Activated gamma-delta T cell treated with anti-CD3 and anti-CD28 coated beads, Interleukin-2, amount 50 U/mL, for 16 hours (primary cell): ENCODE measurements at regions not wholly inside any gene's neighbourhood (a gene's known extent, or its start where the extent isn't known, plus 50 kb on each side); places are given as distances from the start of the nearest gene placed in this dataset.
"Not testable (repeated sequence)": the region's sequence is repeated elsewhere in the genome, so short reads cannot be mapped to it uniquely, and the experiment has no call there.

Experiments used
- DNase-seq: peaks from one replicate; pipeline ENCODE4 v3.0.0-alpha.2; 2020; ENCODE audit warnings: low read depth

- DNase-seq = no peak
These were observed 100.1 kb upstream of the MRPS22 start for GRCh38 chr3:139243710-139244109.

DNA sequence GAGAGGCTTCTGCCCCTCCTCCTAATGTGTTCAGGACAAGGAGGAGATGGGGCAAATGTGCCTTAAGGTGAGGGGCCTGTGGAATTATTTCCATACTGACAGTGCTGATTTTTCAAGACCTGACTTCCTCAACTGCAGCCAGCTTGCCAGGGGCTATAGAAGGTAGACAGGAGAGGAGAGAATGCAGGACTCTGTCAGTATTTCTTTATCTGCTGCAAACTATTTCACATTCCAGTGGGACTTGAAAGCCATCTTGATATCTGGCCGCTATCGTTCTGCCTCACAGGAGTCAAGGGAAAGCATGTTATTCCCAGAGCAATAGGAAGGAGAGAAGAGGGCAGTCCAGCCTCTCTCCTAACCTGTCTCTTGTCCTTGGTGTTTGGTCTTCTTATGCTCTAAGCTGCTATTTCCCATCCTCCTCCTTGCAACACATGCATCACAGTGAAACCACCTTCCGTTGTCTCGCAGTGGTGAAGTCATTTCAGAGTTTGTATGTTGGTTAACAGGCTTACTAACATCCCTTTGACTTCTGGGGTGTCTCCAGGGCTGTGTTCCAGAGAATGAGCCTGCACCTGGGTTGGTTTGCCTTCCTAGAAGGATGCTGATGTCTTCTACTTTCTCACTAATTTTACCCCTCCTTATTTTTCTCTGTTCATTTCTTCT lies 95.1 kb upstream of the MRPS22 start:
- no peak for DNase-seq

DNA sequence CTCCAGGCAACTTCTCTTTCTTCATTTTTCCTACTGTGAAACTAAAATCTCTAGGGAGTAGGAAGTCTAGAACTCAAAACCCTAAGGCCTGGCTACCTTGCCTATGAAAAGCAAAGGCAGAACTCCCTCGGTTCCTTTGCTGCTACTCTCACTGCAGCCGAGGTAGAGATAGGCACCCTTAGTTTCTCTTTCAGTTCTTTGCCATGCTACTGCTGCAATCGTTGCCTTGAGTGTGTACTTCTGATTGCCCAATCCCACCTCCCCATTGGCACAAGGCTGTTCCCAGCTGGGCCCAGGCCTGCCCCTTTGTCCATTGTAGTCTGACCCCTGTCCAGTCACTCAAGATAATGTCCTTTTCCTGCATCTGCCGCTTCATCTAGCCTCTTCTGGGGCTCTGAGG lies 92.3 kb upstream of the MRPS22 start:
- no peak for DNase-seq

GRCh38 chr3:139252719-139253118 lies 91.1 kb upstream of the MRPS22 start:
- DNase-seq = no peak

GRCh38 chr3:139258276-139258675 lies 85.5 kb upstream of the MRPS22 start:
- no peak for DNase-seq

- DNase-seq = no peak
These were observed 84.4 kb upstream of the MRPS22 start for GRCh38 chr3:139259398-139259797.

GRCh38 chr3:139260041-139260486 lies 83.8 kb upstream of the MRPS22 start:
- DNase-seq = no peak

GRCh38 chr3:139260793-139261736 lies 82.8 kb upstream of the MRPS22 start:
- DNase-seq = no peak

DNA sequence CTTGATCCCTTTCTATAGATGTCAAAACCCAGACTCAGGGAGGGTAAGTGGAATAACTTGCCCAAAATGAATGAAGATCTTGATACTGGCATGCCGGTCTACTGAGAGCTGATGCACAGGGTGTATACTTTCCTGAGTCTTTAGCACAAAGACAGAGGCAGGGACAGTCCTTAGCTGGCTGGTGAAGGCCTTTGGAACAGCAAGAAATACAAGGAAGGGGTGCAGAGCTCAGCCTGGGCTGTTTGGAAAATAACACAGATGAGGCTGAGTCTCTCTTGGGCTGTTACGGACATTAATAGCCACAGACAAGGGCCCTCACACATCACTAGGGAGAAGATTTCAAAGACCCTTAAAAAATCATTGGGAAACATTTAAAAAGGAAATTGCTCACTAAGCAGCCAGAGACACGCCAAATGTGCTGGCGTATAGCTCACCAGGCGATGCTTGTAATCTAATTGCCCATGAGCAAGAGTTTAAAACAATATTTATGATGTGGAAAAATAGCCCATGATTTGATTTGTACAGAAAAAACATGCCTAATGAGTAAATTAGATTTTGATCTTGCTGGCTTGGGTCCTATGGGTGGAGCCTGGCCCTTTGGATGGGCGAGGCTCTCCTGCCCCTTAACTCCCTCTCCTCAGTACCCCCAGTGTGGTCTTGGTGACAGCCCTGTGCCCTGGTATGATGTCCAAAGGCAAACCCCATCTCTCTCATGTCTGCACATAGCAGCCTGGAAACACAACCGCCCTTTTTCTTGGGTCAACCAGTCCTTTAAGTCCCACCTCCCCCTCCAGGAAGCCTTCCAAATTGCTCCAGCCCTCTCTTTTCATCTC lies 81.8 kb upstream of the MRPS22 start:
- DNase-seq = no peak

DNA sequence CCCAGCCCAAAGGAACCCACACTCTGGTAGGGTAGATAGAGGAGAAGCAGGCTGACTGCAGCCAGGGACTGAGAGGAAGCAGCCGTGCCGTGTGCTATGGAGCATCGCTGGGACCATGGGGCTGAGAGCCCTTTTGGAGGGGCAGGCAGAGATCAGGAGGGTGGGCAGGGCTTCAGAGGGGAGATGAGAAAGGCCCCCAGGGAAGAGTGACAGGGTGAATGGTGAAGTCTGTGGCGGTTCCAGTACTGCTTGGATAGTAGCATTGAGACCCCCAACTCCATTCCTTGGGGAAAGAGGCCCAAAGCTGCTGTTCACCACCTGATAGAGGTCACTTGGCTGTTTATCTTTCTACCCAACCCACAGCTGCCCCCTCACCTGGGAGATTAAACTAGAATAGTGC lies 80.0 kb upstream of the MRPS22 start:
- no peak for DNase-seq

GRCh38 chr3:139264375-139264774 lies 79.4 kb upstream of the MRPS22 start:
- DNase-seq = no peak

- DNase-seq = no peak
These were observed 78.4 kb upstream of the MRPS22 start for GRCh38 chr3:139265131-139266016.

GRCh38 chr3:139267300-139268246 lies 76.2 kb upstream of the MRPS22 start:
- DNase-seq = no peak

DNA sequence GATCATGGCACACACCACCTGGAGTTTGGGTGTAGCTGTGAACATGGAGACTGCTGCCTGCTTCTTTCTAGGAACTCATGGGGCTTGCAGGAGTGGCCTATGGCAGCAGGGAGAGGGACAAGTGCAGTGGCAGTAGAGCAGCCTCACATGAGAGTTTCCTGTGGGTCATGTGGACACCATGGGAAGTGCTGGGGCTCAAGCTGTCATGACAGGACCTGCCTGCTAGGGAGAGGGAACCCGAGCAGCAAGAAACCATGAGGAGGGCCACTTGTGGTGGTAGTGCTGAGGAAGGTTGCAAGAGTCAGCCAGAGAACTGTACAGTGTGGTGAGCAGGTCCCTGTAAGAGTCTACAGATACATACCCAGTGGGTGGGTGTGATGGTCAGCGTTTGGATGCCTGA lies 73.8 kb upstream of the MRPS22 start:
- no peak for DNase-seq

DNA sequence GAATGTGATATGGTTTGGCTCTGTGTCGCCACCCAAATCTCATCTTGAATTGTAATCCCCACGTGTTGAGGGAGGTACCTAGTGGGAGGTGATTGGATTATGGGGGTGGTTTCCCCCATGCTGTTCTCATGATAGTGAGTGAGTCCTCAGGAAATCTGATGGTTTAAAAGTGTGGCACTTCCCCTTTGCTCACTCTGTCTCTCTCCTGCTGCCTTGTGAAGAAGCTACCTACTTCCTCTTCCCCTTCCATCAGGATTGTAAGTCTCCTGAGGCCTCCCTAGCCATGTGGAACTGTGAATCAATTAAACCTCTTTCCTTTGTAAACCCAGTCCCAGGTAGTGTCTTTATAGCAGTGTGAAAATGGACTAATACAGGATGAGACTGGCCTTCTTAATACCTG lies 73.2 kb upstream of the MRPS22 start:
- not testable (repeated sequence) for DNase-seq

DNA sequence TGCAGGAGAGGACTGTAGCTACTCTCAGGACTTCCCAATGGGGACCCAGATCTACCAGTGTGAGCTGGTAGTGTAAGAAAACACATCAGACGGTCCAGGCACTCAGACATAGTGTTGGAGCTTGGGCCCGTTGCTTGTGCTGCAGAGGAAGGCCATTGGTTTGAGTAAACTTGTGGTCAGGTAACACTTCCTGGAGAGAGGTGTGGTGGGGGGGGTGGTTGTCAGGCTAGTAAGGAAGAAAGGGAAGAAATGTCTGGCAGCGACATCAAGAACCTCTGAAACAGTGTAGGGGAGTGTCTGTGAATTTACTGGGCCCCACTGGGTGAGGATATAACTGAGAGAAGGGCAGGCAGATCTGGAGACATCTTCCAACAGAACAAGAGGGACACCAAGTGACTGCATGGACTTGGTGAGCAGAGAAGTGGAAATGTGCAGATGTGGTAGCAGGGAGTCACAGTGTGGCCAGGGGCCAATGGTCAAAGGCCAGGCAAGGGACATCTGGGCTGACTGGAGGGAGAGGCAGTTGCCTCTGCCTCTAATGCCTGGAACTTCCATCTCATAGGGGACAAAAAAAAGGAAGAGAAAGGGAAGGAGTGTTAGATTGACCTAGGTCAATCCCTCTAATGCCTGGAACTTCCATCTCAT lies 63.7 kb upstream of the MRPS22 start:
- no peak for DNase-seq

DNA sequence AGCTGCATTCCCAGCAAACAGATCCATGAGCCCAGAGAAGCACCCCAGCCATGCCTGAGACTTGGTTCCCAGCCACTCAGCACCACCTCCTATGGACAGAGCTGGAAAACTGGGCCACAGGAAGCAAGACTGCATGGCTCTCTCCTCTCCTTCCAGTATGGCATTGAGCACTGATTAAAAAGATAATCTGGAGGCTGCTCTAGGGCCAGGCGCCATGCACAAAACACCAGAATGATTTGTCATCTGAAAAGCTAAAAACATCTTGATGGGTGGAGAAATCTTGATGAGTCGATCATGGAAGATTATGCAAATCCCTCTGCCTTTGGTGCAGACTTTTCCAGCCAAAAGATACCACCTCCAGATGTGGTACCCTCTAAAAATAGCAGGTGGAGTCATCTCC lies 62.7 kb upstream of the MRPS22 start:
- no peak for DNase-seq

DNA sequence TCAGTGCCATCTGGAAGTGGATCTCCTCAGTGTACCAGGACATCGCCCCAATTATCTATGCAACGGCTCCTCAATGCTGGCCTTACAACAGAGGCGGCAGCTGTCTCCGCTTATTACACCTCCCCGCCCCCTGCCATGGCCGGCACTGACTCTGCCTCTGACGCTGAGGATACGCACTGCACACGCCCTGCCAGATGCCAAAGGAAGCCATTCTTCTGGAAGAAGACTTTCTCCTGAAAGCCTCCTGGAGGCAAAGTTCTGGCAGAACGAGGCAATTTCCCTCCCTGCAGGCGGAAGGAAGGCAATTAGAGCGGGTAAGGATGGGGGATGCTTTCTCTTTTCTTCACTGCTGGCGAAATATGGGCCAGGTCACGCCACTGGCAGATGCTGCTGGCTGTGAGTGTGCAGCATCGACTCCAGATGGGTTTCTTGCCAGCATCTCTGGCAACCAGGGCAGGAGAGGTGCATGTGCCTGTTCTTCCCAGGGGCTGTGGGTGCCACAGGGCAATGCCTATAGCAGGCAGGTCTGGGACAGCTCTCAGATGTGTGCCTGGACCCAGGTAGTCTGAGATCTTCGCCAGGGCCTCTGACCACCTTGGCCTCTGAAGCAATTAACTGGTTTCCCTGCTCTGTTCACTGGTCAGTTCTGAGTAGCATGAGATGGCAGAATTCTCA lies 62.2 kb upstream of the MRPS22 start:
- DNase-seq = no peak

GRCh38 chr3:139283301-139283700 lies 60.5 kb upstream of the MRPS22 start:
- DNase-seq = no peak
